ENCODE measurements at regions not wholly inside any gene's neighbourhood (a gene's known extent, or its start where the extent isn't known, plus 50 kb on each side); places are given as distances from the start of the nearest gene placed in this dataset.

GRCh38 chr11:95374105-95374504 lies 143.1 kb upstream of the SESN3 start:
- no peak for TF ChIP-seq CTCF (conservative IDR thresholded peaks at IDR 0.05; ENCODE audit: low read depth, low read length)
- TF ChIP-seq EZH2 (IDR thresholded peaks at IDR 0.05; ENCODE audit: low read length, unreplicated experiment): no peak
- TF ChIP-seq EZH2phosphoT487 (IDR thresholded peaks at IDR 0.05; ENCODE audit: borderline replicate concordance, low read length): no peak
